ENCODE measurements at regions not wholly inside any gene's neighbourhood (a gene's known extent, or its start where the extent isn't known, plus 50 kb on each side); places are given as distances from the start of the nearest gene placed in this dataset.

DNA sequence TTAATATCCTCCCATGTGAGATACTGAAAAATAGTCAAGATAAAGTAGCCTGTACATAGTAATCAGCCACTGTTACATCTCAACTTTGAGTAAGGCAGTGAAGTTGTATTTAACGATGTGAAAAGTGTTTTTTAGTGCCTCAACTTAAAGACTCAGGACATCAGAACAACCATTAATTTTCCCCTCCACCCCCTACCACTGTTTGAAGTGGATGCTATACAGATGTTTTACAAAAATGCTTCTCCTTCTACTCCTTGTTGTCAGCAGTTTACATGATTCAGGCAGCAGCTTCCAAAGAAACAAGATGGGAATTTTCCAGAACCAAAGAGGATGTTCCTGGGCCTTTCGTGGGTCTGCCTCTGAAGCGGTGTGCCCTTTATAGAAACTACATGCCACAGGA, 143.6 kb downstream of the RPAP3 start:
- Histone ChIP-seq H3K27me3 (ENCODE audit: control insufficient read depth in 1 of 2, insufficient read depth in 2 of 2, low read length in 2 of 2) (no peaks in the 10 kb centered on the region), H3K9me3 (ENCODE audit: control insufficient read depth in 2 of 2, insufficient read depth in 1 of 2, low read depth in 1 of 2, low read length in 1 of 2) (no peaks in the 10 kb centered on the region), H3K4me1 (ENCODE audit: control insufficient read depth in 2 of 2, insufficient read depth in 2 of 2, low read length in 1 of 2) (no peaks in the 10 kb centered on the region), H3K36me3 (ENCODE audit: control insufficient read depth in 2 of 2, insufficient read depth in 2 of 2, low read length in 1 of 2) (no peaks in the 10 kb centered on the region), H3K27ac (ENCODE audit: low read depth in 2 of 2, low read length in 1 of 2) (no peak overlapping the region), H3K4me3 (ENCODE audit: low read depth in 1 of 2, low read length in 2 of 2) (no peak overlapping the region)
- WGBS, 2 donors = 72 to 82% methylated on average over 3 of the region's 3 CpGs

DNA sequence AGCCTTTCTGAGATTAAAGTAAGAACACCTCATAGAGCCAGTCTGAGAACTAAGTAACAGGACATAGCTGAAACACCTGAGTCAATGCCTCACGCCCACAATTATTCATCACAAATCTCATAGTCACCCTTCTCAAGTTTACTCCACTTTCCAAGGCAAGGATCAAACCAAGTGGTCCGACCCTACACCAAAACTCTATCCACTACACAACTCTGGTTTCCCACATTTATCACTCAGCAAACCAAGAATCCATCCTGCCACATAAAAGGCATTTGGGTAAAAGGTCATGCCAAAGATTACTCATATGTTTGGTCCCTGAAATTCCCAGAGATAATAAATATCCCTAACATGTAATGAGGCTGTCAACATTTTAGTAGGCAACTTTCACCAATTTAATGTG, 144.1 kb downstream of the RPAP3 start:
- Histone ChIP-seq H3K4me3 (ENCODE audit: low read depth in 1 of 2, low read length in 2 of 2) (no peak overlapping the region), H3K27me3 (ENCODE audit: control insufficient read depth in 1 of 2, insufficient read depth in 2 of 2, low read length in 2 of 2) (no peaks in the 10 kb centered on the region), H3K4me1 (ENCODE audit: control insufficient read depth in 2 of 2, insufficient read depth in 2 of 2, low read length in 1 of 2) (no peaks in the 10 kb centered on the region), H3K36me3 (ENCODE audit: control insufficient read depth in 2 of 2, insufficient read depth in 2 of 2, low read length in 1 of 2) (no peaks in the 10 kb centered on the region), H3K27ac (ENCODE audit: low read depth in 2 of 2, low read length in 1 of 2) (no peak overlapping the region), H3K9me3 (ENCODE audit: control insufficient read depth in 2 of 2, insufficient read depth in 1 of 2, low read depth in 1 of 2, low read length in 1 of 2) (no peaks in the 10 kb centered on the region)
- WGBS, 2 donors = 77 to 80% methylated on average over 2 of the region's 2 CpGs

DNA sequence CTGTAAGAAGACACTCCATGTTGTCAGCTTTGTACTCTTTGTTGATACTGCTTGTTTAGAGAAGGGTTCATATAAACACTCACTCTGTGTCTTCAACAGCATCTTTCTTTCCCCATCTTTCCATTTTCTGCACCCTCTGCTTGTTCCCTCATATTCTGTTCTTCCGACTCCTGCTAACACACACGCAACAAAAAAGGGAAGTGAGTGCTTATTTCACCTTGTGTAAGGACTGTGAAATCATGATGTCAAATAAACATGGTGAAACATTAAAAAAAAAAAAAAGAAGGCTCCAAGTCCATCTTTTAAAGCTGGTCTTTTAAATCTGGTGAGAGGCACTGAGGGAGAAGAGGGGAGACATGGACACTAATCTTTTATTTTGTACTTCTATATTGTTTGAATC, 145.4 kb downstream of the RPAP3 start:
- no peaks in the 10 kb centered on the region for H3K36me3 ChIP-seq (ENCODE audit: control insufficient read depth in 2 of 2, insufficient read depth in 2 of 2, low read length in 1 of 2)
- H3K9me3 ChIP-seq (ENCODE audit: control insufficient read depth in 2 of 2, insufficient read depth in 1 of 2, low read depth in 1 of 2, low read length in 1 of 2) = no peaks in the 10 kb centered on the region
- H3K27me3 ChIP-seq (ENCODE audit: control insufficient read depth in 1 of 2, insufficient read depth in 2 of 2, low read length in 2 of 2) = no peaks in the 10 kb centered on the region
- H3K27ac ChIP-seq (ENCODE audit: low read depth in 2 of 2, low read length in 1 of 2) = no peak overlapping the region
- WGBS, 2 donors = 80 to 84% methylated on average over 2 of the region's 2 CpGs
- no peak overlapping the region for H3K4me3 ChIP-seq (ENCODE audit: low read depth in 1 of 2, low read length in 2 of 2)
- no peaks in the 10 kb centered on the region for H3K4me1 ChIP-seq (ENCODE audit: control insufficient read depth in 2 of 2, insufficient read depth in 2 of 2, low read length in 1 of 2)

GRCh38 chr12:47558625-47559345, 147.0 kb downstream of the RPAP3 start:
- H3K4me3 ChIP-seq (ENCODE audit: low read depth in 1 of 2, low read length in 2 of 2) = no peak overlapping the region
- no peak overlapping the region for H3K27ac ChIP-seq (ENCODE audit: low read depth in 2 of 2, low read length in 1 of 2)
- no peaks in the 10 kb centered on the region for H3K9me3 ChIP-seq (ENCODE audit: control insufficient read depth in 2 of 2, insufficient read depth in 1 of 2, low read depth in 1 of 2, low read length in 1 of 2)
- no peaks in the 10 kb centered on the region for H3K4me1 ChIP-seq (ENCODE audit: control insufficient read depth in 2 of 2, insufficient read depth in 2 of 2, low read length in 1 of 2)
- WGBS, 2 donors = 56 to 70% methylated on average over 5 of the region's 5 CpGs
- H3K36me3 ChIP-seq (ENCODE audit: control insufficient read depth in 2 of 2, insufficient read depth in 2 of 2, low read length in 1 of 2) = no peaks in the 10 kb centered on the region
- no peaks in the 10 kb centered on the region for H3K27me3 ChIP-seq (ENCODE audit: control insufficient read depth in 1 of 2, insufficient read depth in 2 of 2, low read length in 2 of 2)

DNA sequence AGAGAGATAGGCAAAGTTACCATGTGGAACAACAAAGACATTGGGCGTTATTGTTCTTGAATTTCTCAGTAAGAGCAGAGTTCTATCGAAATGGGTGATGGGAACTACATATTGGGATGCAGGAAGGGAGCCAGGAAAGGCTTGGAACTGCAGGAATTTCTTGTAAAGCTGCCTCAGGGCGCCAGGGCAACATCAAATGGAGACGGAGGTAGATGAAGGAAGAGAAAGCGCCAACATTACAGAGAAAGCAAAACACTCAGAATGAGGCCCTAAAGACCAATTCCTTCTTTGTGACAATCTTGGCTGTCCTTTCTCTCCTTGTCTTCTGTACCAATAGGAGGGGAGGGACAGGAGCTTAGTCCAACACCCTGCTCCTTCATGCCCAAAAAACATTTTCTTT, 148.4 kb downstream of the RPAP3 start:
- 50 to 66% methylated on average over 5 of the region's 5 CpGs for WGBS, 2 donors

DNA sequence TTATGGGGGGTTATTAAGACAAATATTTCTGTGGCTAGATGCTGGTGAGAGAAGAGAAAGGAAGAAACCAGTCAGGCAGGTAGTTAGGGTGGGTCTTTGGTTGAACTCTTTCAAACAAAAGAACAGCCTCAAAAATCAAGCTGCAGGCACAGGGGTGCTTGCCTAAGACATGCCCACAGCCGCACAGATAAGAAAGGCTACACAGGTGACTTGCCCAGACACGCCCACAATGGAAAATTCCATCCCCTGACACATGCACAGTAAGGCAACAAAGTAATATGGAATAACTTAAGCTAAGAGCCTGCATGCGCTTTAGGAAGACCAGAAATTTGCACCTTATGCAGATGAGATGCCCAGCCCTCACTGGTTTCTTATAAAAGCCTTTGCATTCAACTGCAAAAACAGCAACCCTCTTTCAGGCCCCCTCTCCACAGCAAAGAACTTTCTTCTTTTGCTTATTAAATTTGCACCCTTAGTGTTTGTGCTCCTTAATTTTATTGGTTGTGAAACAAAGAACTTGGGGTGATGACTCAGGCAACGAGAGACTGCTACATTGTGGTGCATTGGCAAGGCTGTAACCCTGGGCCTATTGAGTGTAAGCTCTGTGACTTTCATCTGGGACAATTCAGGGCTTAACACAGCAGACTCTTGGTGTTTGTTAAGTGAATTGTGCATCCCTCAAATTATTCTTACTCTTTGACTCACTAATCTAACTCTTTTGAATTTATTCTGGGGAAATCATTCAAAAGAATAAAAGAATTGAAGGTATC, 149.4 kb downstream of the RPAP3 start:
- Histone ChIP-seq H3K27ac (ENCODE audit: low read depth in 2 of 2, low read length in 1 of 2) (peak overlapping the region; percentile 37 to 41), H3K27me3 (ENCODE audit: control insufficient read depth in 1 of 2, insufficient read depth in 2 of 2, low read length in 2 of 2) (no peaks in the 10 kb centered on the region), H3K4me3 (ENCODE audit: low read depth in 1 of 2, low read length in 2 of 2) (no peak overlapping the region), H3K9me3 (ENCODE audit: control insufficient read depth in 2 of 2, insufficient read depth in 1 of 2, low read depth in 1 of 2, low read length in 1 of 2) (peaks cover 0 to 5% of the 10 kb centered on the region in 2 donors), H3K4me1 (ENCODE audit: control insufficient read depth in 2 of 2, insufficient read depth in 2 of 2, low read length in 1 of 2) (no peaks in the 10 kb centered on the region), H3K36me3 (ENCODE audit: control insufficient read depth in 2 of 2, insufficient read depth in 2 of 2, low read length in 1 of 2) (no peaks in the 10 kb centered on the region)
- 53 to 55% methylated on average over 4 of the region's 4 CpGs for WGBS, 2 donors

More for the DNA sequence above, 148.4 kb downstream of the RPAP3 start:
- H3K27ac ChIP-seq (ENCODE audit: low read depth in 2 of 2, low read length in 1 of 2) = no peak overlapping the region
- no peaks in the 10 kb centered on the region for H3K27me3 ChIP-seq (ENCODE audit: control insufficient read depth in 1 of 2, insufficient read depth in 2 of 2, low read length in 2 of 2)
- no peak overlapping the region for H3K4me3 ChIP-seq (ENCODE audit: low read depth in 1 of 2, low read length in 2 of 2)
- no peaks in the 10 kb centered on the region for H3K4me1 ChIP-seq (ENCODE audit: control insufficient read depth in 2 of 2, insufficient read depth in 2 of 2, low read length in 1 of 2)
- peaks cover 0 to 5% of the 10 kb centered on the region in 2 donors for H3K9me3 ChIP-seq (ENCODE audit: control insufficient read depth in 2 of 2, insufficient read depth in 1 of 2, low read depth in 1 of 2, low read length in 1 of 2)
- H3K36me3 ChIP-seq (ENCODE audit: control insufficient read depth in 2 of 2, insufficient read depth in 2 of 2, low read length in 1 of 2) = no peaks in the 10 kb centered on the region

GRCh38 chr12:47554046-47554653, 151.7 kb downstream of the RPAP3 start:
- 57 to 70% methylated on average over 3 of the region's 3 CpGs for WGBS, 2 donors
- Histone ChIP-seq H3K36me3 (ENCODE audit: control insufficient read depth in 2 of 2, insufficient read depth in 2 of 2, low read length in 1 of 2) (no peaks in the 10 kb centered on the region), H3K4me1 (ENCODE audit: control insufficient read depth in 2 of 2, insufficient read depth in 2 of 2, low read length in 1 of 2) (no peaks in the 10 kb centered on the region), H3K27ac (ENCODE audit: low read depth in 2 of 2, low read length in 1 of 2) (no peak overlapping the region), H3K27me3 (ENCODE audit: control insufficient read depth in 1 of 2, insufficient read depth in 2 of 2, low read length in 2 of 2) (no peaks in the 10 kb centered on the region), H3K9me3 (ENCODE audit: control insufficient read depth in 2 of 2, insufficient read depth in 1 of 2, low read depth in 1 of 2, low read length in 1 of 2) (peaks cover 0 to 5% of the 10 kb centered on the region in 2 donors), H3K4me3 (ENCODE audit: low read depth in 1 of 2, low read length in 2 of 2) (no peak overlapping the region)

DNA sequence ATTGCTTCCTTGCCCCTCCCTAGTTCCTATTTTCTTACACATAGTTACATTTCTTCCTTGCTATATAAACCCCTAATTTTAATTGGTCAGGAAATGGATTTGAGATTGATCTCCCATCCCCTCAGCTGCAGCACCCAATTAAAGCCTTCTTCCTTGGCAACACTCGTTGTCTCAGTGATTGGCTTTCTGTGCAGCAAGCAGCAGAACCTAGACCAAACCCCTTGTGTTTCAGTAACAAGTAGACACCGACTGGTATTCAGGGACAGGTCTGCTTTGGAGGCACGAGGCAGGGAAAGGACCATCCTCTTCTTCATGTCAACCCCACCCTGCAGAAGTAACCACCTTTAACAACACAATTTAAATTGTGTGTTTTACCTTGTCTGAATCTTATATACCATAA, 152.6 kb downstream of the RPAP3 start:
- Histone ChIP-seq H3K4me3 (ENCODE audit: low read depth in 1 of 2, low read length in 2 of 2) (no peak overlapping the region), H3K27me3 (ENCODE audit: control insufficient read depth in 1 of 2, insufficient read depth in 2 of 2, low read length in 2 of 2) (no peaks in the 10 kb centered on the region), H3K9me3 (ENCODE audit: control insufficient read depth in 2 of 2, insufficient read depth in 1 of 2, low read depth in 1 of 2, low read length in 1 of 2) (peaks cover 0 to 5% of the 10 kb centered on the region in 2 donors), H3K27ac (ENCODE audit: low read depth in 2 of 2, low read length in 1 of 2) (no peak overlapping the region), H3K36me3 (ENCODE audit: control insufficient read depth in 2 of 2, insufficient read depth in 2 of 2, low read length in 1 of 2) (no peaks in the 10 kb centered on the region), H3K4me1 (ENCODE audit: control insufficient read depth in 2 of 2, insufficient read depth in 2 of 2, low read length in 1 of 2) (no peaks in the 10 kb centered on the region)
- 71 to 79% methylated on average over 3 of the region's 3 CpGs for WGBS, 2 donors

DNA sequence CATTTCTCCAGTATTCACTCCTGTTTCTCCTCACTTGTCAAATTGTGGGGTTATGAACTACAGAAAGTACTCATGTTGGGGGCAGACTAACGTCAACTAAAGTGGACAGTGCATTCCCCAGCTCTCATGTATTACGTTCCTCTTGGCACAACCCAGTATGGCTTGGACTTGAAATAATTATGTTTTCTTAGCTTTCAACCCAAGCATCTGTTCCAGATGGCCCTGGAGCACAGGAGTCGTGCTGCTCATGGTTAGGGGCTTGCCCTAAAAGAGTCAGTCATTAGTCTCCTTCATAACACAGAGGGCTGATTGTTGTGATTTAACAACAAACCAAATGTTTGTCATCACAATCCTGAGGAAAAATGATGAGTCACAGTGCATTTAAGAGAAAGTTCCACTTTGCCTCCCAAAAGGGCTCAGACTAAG, 154.4 kb downstream of the RPAP3 start:
- Histone ChIP-seq H3K36me3 (ENCODE audit: control insufficient read depth in 2 of 2, insufficient read depth in 2 of 2, low read length in 1 of 2) (no peaks in the 10 kb centered on the region), H3K4me1 (ENCODE audit: control insufficient read depth in 2 of 2, insufficient read depth in 2 of 2, low read length in 1 of 2) (no peaks in the 10 kb centered on the region), H3K27ac (ENCODE audit: low read depth in 2 of 2, low read length in 1 of 2) (no peak overlapping the region), H3K27me3 (ENCODE audit: control insufficient read depth in 1 of 2, insufficient read depth in 2 of 2, low read length in 2 of 2) (no peaks in the 10 kb centered on the region), H3K9me3 (ENCODE audit: control insufficient read depth in 2 of 2, insufficient read depth in 1 of 2, low read depth in 1 of 2, low read length in 1 of 2) (peaks cover 0 to 5% of the 10 kb centered on the region in 2 donors), H3K4me3 (ENCODE audit: low read depth in 1 of 2, low read length in 2 of 2) (no peak overlapping the region)
- 44 to 59% methylated on average over 3 of the region's 3 CpGs for WGBS, 2 donors
